ENCODE measurements at regions not wholly inside any gene's neighbourhood (a gene's known extent, or its start where the extent isn't known, plus 50 kb on each side); places are given as distances from the start of the nearest gene placed in this dataset.

- no peak for DNase-seq (ENCODE audit: low read depth)
- TF ChIP-seq, protein P1, sequence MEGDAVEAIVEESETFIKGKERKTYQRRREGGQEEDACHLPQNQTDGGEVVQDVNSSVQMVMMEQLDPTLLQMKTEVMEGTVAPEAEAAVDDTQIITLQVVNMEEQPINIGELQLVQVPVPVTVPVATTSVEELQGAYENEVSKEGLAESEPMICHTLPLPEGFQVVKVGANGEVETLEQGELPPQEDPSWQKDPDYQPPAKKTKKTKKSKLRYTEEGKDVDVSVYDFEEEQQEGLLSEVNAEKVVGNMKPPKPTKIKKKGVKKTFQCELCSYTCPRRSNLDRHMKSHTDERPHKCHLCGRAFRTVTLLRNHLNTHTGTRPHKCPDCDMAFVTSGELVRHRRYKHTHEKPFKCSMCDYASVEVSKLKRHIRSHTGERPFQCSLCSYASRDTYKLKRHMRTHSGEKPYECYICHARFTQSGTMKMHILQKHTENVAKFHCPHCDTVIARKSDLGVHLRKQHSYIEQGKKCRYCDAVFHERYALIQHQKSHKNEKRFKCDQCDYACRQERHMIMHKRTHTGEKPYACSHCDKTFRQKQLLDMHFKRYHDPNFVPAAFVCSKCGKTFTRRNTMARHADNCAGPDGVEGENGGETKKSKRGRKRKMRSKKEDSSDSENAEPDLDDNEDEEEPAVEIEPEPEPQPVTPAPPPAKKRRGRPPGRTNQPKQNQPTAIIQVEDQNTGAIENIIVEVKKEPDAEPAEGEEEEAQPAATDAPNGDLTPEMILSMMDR (conservative IDR thresholded peaks at IDR 0.05; ENCODE audit: low read depth, low read length): no peak
- no peak overlapping the region for H3K4me3 ChIP-seq (ENCODE audit: low read depth, low read length)
Observed at GRCh38 chr3:72223116-72223515, 438.2 kb upstream of the PROK2 start.

DNA sequence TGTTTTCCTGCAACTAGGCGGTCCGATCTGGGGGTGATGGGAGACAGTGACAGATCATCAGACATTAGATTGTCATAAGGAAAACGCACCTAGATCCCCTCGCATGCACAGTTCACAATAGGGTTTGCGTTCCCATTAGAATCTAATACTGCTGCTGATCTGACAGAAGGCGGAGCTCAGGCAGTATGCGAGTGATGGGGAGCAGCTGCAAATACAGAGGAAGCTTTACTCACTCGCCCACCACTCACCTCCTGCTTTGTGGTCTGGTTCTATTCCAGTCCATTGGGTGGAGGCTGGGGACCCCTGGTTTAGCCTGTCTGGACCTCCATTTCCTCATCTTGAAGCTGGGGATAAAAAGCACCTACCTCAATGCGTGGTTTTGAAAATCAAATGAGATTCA, 437.5 kb upstream of the PROK2 start:
- TF ChIP-seq, protein P1 (conservative IDR thresholded peaks at IDR 0.05; ENCODE audit: low read depth, low read length): no peak
- H3K4me3 ChIP-seq (ENCODE audit: low read depth, low read length): no peak overlapping the region
- no peak for DNase-seq (ENCODE audit: low read depth)

DNA sequence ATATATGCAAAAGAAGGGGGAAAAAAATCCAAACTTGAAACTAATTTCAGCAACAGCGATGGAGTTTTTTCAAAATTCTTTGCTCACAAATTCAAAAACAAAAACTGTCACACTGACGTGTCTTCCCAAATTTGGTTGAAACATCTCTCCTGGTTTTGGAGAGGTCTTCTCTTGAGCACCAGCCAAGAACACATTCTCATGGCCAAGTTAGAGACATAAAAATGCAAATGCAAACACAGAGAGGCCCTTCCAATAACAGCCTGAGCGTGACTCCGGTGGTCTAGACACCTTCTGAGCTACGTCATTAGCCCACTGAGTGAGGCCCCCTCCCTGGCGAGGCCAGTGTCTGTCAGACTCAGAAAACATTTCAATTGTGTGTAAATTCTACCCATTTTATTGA, 436.0 kb upstream of the PROK2 start:
- TF ChIP-seq, protein P1 (conservative IDR thresholded peaks at IDR 0.05; ENCODE audit: low read depth, low read length): no peak
- no peak overlapping the region for H3K4me3 ChIP-seq (ENCODE audit: low read depth, low read length)
- no peak for DNase-seq (ENCODE audit: low read depth)

GRCh38 chr3:72219752-72220151, 434.8 kb upstream of the PROK2 start:
- DNase-seq (ENCODE audit: low read depth): no peak
- no peak overlapping the region for H3K4me3 ChIP-seq (ENCODE audit: low read depth, low read length)
- TF ChIP-seq, protein P1 (conservative IDR thresholded peaks at IDR 0.05; ENCODE audit: low read depth, low read length): no peak

DNA sequence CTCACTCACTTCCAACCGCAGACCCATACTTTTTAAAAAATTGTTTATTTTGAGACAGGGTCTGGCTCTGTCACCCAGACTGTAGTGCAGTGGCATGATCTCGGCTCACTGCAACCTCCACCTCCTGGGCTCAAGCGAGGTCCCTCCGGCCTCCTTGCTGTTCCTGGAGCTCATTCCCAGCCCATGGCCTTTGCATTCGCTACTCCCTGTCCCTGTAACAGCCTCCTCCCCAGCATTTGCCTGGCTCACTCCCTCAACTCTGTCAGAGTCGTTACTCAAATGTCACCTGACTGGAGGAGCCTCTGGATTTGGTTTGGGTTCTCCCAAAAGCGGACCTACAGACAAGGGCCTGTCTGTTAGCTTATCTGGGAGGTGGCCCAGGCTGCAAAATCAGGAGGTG, 432.6 kb upstream of the PROK2 start:
- no peak overlapping the region for H3K4me3 ChIP-seq (ENCODE audit: low read depth, low read length)
- no peak for DNase-seq (ENCODE audit: low read depth)
- TF ChIP-seq, protein P1 (conservative IDR thresholded peaks at IDR 0.05; ENCODE audit: low read depth, low read length): no peak

- TF ChIP-seq, protein P1 (conservative IDR thresholded peaks at IDR 0.05; ENCODE audit: low read depth, low read length): no peak
- no peak for DNase-seq (ENCODE audit: low read depth)
- H3K4me3 ChIP-seq (ENCODE audit: low read depth, low read length): no peak overlapping the region
Observed at GRCh38 chr3:72214066-72214951, 429.4 kb upstream of the PROK2 start.
